Ascending aorta (tissue), 2 donors: ENCODE measurements at regions not wholly inside any gene's neighbourhood (a gene's known extent, or its start where the extent isn't known, plus 50 kb on each side); places are given as distances from the start of the nearest gene placed in this dataset.

ENCODE experiments used
- DNase-seq, 2 donors: peaks; one replicate each; pipeline ENCODE4 v3.0.0-alpha.2; 2019; ENCODE audit warnings: low spot score in 2 of 2
- H3K27ac ChIP-seq, 2 donors: fragments of 200-600 bp; sonication (generic); one replicate each; pipeline ENCODE4 v1.5.1; 2016 to 2017; ENCODE audit warnings: mild to moderate bottlenecking in 1 of 2
- H3K27me3 ChIP-seq: fragments of 200-600 bp; sonication (generic); one replicate; pipeline ENCODE4 v1.5.1; 2017
- H3K36me3 ChIP-seq, 2 donors: fragments of 200-600 bp; sonication (generic); one replicate each; pipeline ENCODE4 v1.5.1; 2016
- H3K4me1 ChIP-seq, 2 donors: fragments of 200-600 bp; sonication (generic); one replicate each; pipeline ENCODE4 v1.5.1; 2016 to 2017; ENCODE audit warnings: mild to moderate bottlenecking in 1 of 2
- H3K4me3 ChIP-seq, 2 donors: fragments of 200-600 bp; sonication (generic); one replicate each; pipeline ENCODE4 v1.5.1; 2016 to 2017; ENCODE audit warnings: mild to moderate bottlenecking in 1 of 2
- H3K9me3 ChIP-seq, 2 donors: fragments of 200-600 bp; sonication (generic); one replicate each; pipeline ENCODE4 v1.5.1; 2016
- CTCF ChIP-seq, 3 experiments: fragments of 200-600 bp in 2 of 3; fragments of 450-650 bp in 1 of 3; sonication (generic) in 2 of 3; IDR thresholded peaks; one replicate each; pipeline ENCODE4 v1.5.1; 2016 to 2019; ENCODE audit warnings: antibody characterized with exemption in 3 of 3, mild to moderate bottlenecking in 1 of 3, moderate library complexity in 1 of 3
- intact Hi-C: fragments of 100-400 bp; cut with DNase I; formaldehyde crosslinking; loops from one replicate; pipeline ENCODE4 v1.15.1; 2023

GRCh38 chr2:16014802-16015201, 74.5 kb downstream of the MYCN start:
- H3K4me3 ChIP-seq, result no peak overlapping the region

GRCh38 chr2:16014041-16014787, 73.9 kb downstream of the MYCN start:
- Histone ChIP-seq H3K27ac (no peak overlapping the region), H3K36me3 (no peaks in the 10 kb centered on the region), H3K27me3 (peaks cover 10% of the 10 kb centered on the region), H3K4me3 (no peak overlapping the region), H3K4me1 (no peaks in the 10 kb centered on the region), H3K9me3 (no peaks in the 10 kb centered on the region)
- TF ChIP-seq CTCF (IDR thresholded peaks at IDR 0.05), result no peak
- no peak for DNase-seq
- intact Hi-C loops, result no loop called here

More at GRCh38 chr2:16014802-16015201, 74.5 kb downstream of the MYCN start:
- H3K27me3 ChIP-seq, result peaks cover 10% of the 10 kb centered on the region
- intact Hi-C loops, result no loop called here
- H3K36me3 ChIP-seq, result no peaks in the 10 kb centered on the region
- TF ChIP-seq CTCF (IDR thresholded peaks at IDR 0.05), result no peak
- no peak overlapping the region for H3K27ac ChIP-seq
- DNase-seq, result no peak
- no peaks in the 10 kb centered on the region for H3K9me3 ChIP-seq
- no peaks in the 10 kb centered on the region for H3K4me1 ChIP-seq

- DNase-seq, result no peak
- Histone ChIP-seq H3K9me3 (no peaks in the 10 kb centered on the region), H3K4me1 (no peaks in the 10 kb centered on the region), H3K36me3 (no peaks in the 10 kb centered on the region), H3K4me3 (no peak overlapping the region), H3K27ac (no peak overlapping the region), H3K27me3 (peaks cover 10% of the 10 kb centered on the region)
- intact Hi-C loops, result no loop called here
- no peak for TF ChIP-seq CTCF (IDR thresholded peaks at IDR 0.05)
Observed at GRCh38 chr2:16013359-16013911, 73.1 kb downstream of the MYCN start.

- no peak for TF ChIP-seq CTCF (IDR thresholded peaks at IDR 0.05)
- no peaks in the 10 kb centered on the region for H3K9me3 ChIP-seq
- no peak for DNase-seq
- H3K4me1 ChIP-seq, result no peaks in the 10 kb centered on the region
- H3K4me3 ChIP-seq, result no peak overlapping the region
- peaks cover 10% of the 10 kb centered on the region for H3K27me3 ChIP-seq
- intact Hi-C loops, result no loop called here
- H3K27ac ChIP-seq, result no peak overlapping the region
- no peaks in the 10 kb centered on the region for H3K36me3 ChIP-seq
Observed at GRCh38 chr2:16012626-16013358, 72.4 kb downstream of the MYCN start.

GRCh38 chr2:16012029-16012596, 71.8 kb downstream of the MYCN start:
- Histone ChIP-seq H3K27me3 (peaks cover 10% of the 10 kb centered on the region), H3K4me1 (no peaks in the 10 kb centered on the region), H3K4me3 (no peak overlapping the region), H3K9me3 (no peaks in the 10 kb centered on the region), H3K36me3 (no peaks in the 10 kb centered on the region), H3K27ac (no peak overlapping the region)
- no peak for DNase-seq
- intact Hi-C loops, result no loop called here
- no peak for TF ChIP-seq CTCF (IDR thresholded peaks at IDR 0.05)
